ENCODE measurements at regions not wholly inside any gene's neighbourhood (a gene's known extent, or its start where the extent isn't known, plus 50 kb on each side); places are given as distances from the start of the nearest gene placed in this dataset.

GRCh38 chr11:45435706-45436105 lies 149.6 kb upstream of the SYT13 start:
- no peak for DNase-seq

- DNase-seq: no peak
Observed at GRCh38 chr11:45432910-45433309, 146.8 kb upstream of the SYT13 start.

GRCh38 chr11:45432100-45432499 lies 146.0 kb upstream of the SYT13 start:
- no peak for DNase-seq

- DNase-seq: no peak
Observed at GRCh38 chr11:45431046-45432018, 145.2 kb upstream of the SYT13 start.

GRCh38 chr11:45430361-45430760 lies 144.2 kb upstream of the SYT13 start:
- DNase-seq: no peak

- DNase-seq: no peak
Observed at GRCh38 chr11:45429719-45430118, 143.6 kb upstream of the SYT13 start.

GRCh38 chr11:45428541-45429230 lies 142.5 kb upstream of the SYT13 start:
- DNase-seq: no peak

- DNase-seq: no peak
Observed at GRCh38 chr11:45428116-45428515, 142.0 kb upstream of the SYT13 start.

GRCh38 chr11:45424411-45425180 lies 138.5 kb upstream of the SYT13 start:
- DNase-seq: no peak

GRCh38 chr11:45423475-45424120 lies 137.5 kb upstream of the SYT13 start:
- no peak for DNase-seq

- DNase-seq: no peak
Observed at GRCh38 chr11:45423036-45423435, 136.9 kb upstream of the SYT13 start.

- DNase-seq: no peak
Observed at GRCh38 chr11:45414088-45414487, 127.9 kb upstream of the SYT13 start.

GRCh38 chr11:45413156-45413858 lies 127.2 kb upstream of the SYT13 start:
- DNase-seq: no peak

- no peak for DNase-seq
Observed at GRCh38 chr11:45412521-45412920, 126.4 kb upstream of the SYT13 start.

GRCh38 chr11:45412051-45412471 lies 125.9 kb upstream of the SYT13 start:
- no peak for DNase-seq

GRCh38 chr11:45411228-45411946 lies 125.2 kb upstream of the SYT13 start:
- DNase-seq: no peak

- DNase-seq: no peak
Observed at GRCh38 chr11:45410391-45411227, 124.5 kb upstream of the SYT13 start.

- DNase-seq: no peak
Observed at GRCh38 chr11:45409587-45409986, 123.4 kb upstream of the SYT13 start.

GRCh38 chr11:45407226-45407625 lies 121.1 kb upstream of the SYT13 start:
- no peak for DNase-seq

GRCh38 chr11:45405916-45406670 lies 120.0 kb upstream of the SYT13 start:
- DNase-seq: no peak

All from activated naive CD4-positive, alpha-beta T cell treated with Interleukin-2 at 50 U/mL for 16 hours (primary cell).